ENCODE measurements at regions not wholly inside any gene's neighbourhood (a gene's known extent, or its start where the extent isn't known, plus 50 kb on each side); places are given as distances from the start of the nearest gene placed in this dataset.

- TF ChIP-seq CTCF (conservative IDR thresholded peaks at IDR 0.05; ENCODE audit: low read length) (no peak), EZH2phosphoT487 (IDR thresholded peaks at IDR 0.05; ENCODE audit: borderline replicate concordance, low read depth, low read length) (no peak)
These were observed 1152.2 kb upstream of the SPRY2 start for GRCh38 chr13:81493144-81493543.
